IPS DF 6.9 (cell line): ENCODE measurements at regions not wholly inside any gene's neighbourhood (a gene's known extent, or its start where the extent isn't known, plus 50 kb on each side); places are given as distances from the start of the nearest gene placed in this dataset.

ENCODE experiments used
- DNase-seq: peaks from one replicate; pipeline ENCODE4 v3.0.0-alpha.2; 2013; ENCODE audit warnings: low read depth, low spot score
- H3K27ac ChIP-seq: one replicate; pipeline ENCODE4 v1.5.1; 2013; ENCODE audit warnings: low read length, control low read depth
- H3K27me3 ChIP-seq: 2 replicates; pipeline ENCODE4 v1.6.1; 2013; ENCODE audit warnings: mild to moderate bottlenecking, low read length; ENCODE audit not compliant: control insufficient read depth, insufficient read depth
- H3K36me3 ChIP-seq: 2 replicates; pipeline ENCODE4 v1.6.1; 2013; ENCODE audit warnings: low read length; ENCODE audit not compliant: control insufficient read depth, insufficient read depth
- H3K4me1 ChIP-seq: 2 replicates; pipeline ENCODE4 v1.6.1; 2013; ENCODE audit warnings: low read length; ENCODE audit not compliant: control insufficient read depth, insufficient read depth
- H3K4me3 ChIP-seq: 2 replicates; pipeline ENCODE4 v1.5.1; 2013; ENCODE audit warnings: mild to moderate bottlenecking, low read length
- H3K9me3 ChIP-seq: 2 replicates; pipeline ENCODE4 v1.6.1; 2013; ENCODE audit warnings: low read length, inconsistent platforms; ENCODE audit not compliant: control insufficient read depth, insufficient read depth
- WGBS: extraction: QIAGEN DNeasy Blood & Tissue Kit; methylation state at CpG from one replicate; pipeline ENCODE4 v1.1.7; 2013; ENCODE audit warnings: mixed read lengths, missing lambda C conversion rate; ENCODE audit not compliant: insufficient read length, insufficient coverage; 5-methylcytosine and 5-hydroxymethylcytosine counted together

- H3K27ac ChIP-seq, result no peak overlapping the region
- H3K27me3 ChIP-seq, result no peaks in the 10 kb centered on the region; the same call in 1 of the 2 replicates
- no peaks in the 10 kb centered on the region for H3K9me3 ChIP-seq
- no CpG with 5 or more reads among the region's 2 CpGs for WGBS
- no peak overlapping the region for H3K4me3 ChIP-seq
- no peaks in the 10 kb centered on the region for H3K36me3 ChIP-seq
- H3K4me1 ChIP-seq, result no peaks in the 10 kb centered on the region
- no peak for DNase-seq
These were observed 156.8 kb upstream of the ADAMTS9 start for GRCh38 chr3:64844558-64844957.

- H3K9me3 ChIP-seq, result no peaks in the 10 kb centered on the region
- H3K4me1 ChIP-seq, result no peaks in the 10 kb centered on the region
- no peak overlapping the region for H3K4me3 ChIP-seq
- no peak overlapping the region for H3K27ac ChIP-seq
- WGBS, result no CpG with 5 or more reads among the region's 6 CpGs
- H3K27me3 ChIP-seq, result no peaks in the 10 kb centered on the region; the same call in 1 of the 2 replicates
- H3K36me3 ChIP-seq, result no peaks in the 10 kb centered on the region
- no peak for DNase-seq
These were observed 150.4 kb upstream of the ADAMTS9 start for GRCh38 chr3:64837986-64838735.

- Histone ChIP-seq H3K27ac (no peak overlapping the region), H3K27me3 (no peaks in the 10 kb centered on the region; the same call in 1 of the 2 replicates), H3K4me1 (no peaks in the 10 kb centered on the region), H3K4me3 (no peak overlapping the region), H3K9me3 (no peaks in the 10 kb centered on the region), H3K36me3 (no peaks in the 10 kb centered on the region)
- no CpG with 5 or more reads among the region's 2 CpGs for WGBS
- DNase-seq, result no peak
These were observed 149.4 kb upstream of the ADAMTS9 start for GRCh38 chr3:64837126-64837738.

- H3K36me3 ChIP-seq, result no peaks in the 10 kb centered on the region
- H3K27me3 ChIP-seq, result no peaks in the 10 kb centered on the region; the same call in 1 of the 2 replicates
- no peak overlapping the region for H3K4me3 ChIP-seq
- WGBS, result no CpG with 5 or more reads among the region's 2 CpGs
- DNase-seq, result no peak
- H3K4me1 ChIP-seq, result no peaks in the 10 kb centered on the region
- H3K27ac ChIP-seq, result no peak overlapping the region
- H3K9me3 ChIP-seq, result no peaks in the 10 kb centered on the region
These were observed 148.3 kb upstream of the ADAMTS9 start for GRCh38 chr3:64836097-64836496.

- Histone ChIP-seq H3K4me3 (no peak overlapping the region), H3K9me3 (no peaks in the 10 kb centered on the region), H3K36me3 (no peaks in the 10 kb centered on the region), H3K27me3 (no peaks in the 10 kb centered on the region; the same call in 1 of the 2 replicates), H3K27ac (no peak overlapping the region), H3K4me1 (no peaks in the 10 kb centered on the region)
- DNase-seq, result no peak
- no CpG with 5 or more reads among the region's 5 CpGs for WGBS
These were observed 144.3 kb upstream of the ADAMTS9 start for GRCh38 chr3:64832098-64832497.

- DNase-seq, result no peak
- Histone ChIP-seq H3K27ac (no peak overlapping the region), H3K27me3 (no peaks in the 10 kb centered on the region; the same call in 1 of the 2 replicates), H3K4me1 (no peaks in the 10 kb centered on the region), H3K36me3 (no peaks in the 10 kb centered on the region), H3K9me3 (no peaks in the 10 kb centered on the region), H3K4me3 (no peak overlapping the region)
- WGBS, result no CpG with 5 or more reads among the region's 4 CpGs
These were observed 142.9 kb upstream of the ADAMTS9 start for GRCh38 chr3:64830681-64831080.

GRCh38 chr3:64829331-64829730 is 141.5 kb upstream of the ADAMTS9 start:
- no CpG with 5 or more reads among the region's 3 CpGs for WGBS
- H3K27me3 ChIP-seq, result no peaks in the 10 kb centered on the region; the same call in 1 of the 2 replicates
- H3K27ac ChIP-seq, result no peak overlapping the region

GRCh38 chr3:64828276-64828675 is 140.5 kb upstream of the ADAMTS9 start:
- DNase-seq, result no peak
- no peaks in the 10 kb centered on the region for H3K9me3 ChIP-seq
- H3K4me1 ChIP-seq, result no peaks in the 10 kb centered on the region
- no peak overlapping the region for H3K27ac ChIP-seq
- H3K36me3 ChIP-seq, result no peaks in the 10 kb centered on the region
- no peak overlapping the region for H3K4me3 ChIP-seq
- no peaks in the 10 kb centered on the region for H3K27me3 ChIP-seq

More at GRCh38 chr3:64829331-64829730, 141.5 kb upstream of the ADAMTS9 start:
- Histone ChIP-seq H3K4me3 (no peak overlapping the region), H3K9me3 (no peaks in the 10 kb centered on the region), H3K4me1 (no peaks in the 10 kb centered on the region), H3K36me3 (no peaks in the 10 kb centered on the region)
- DNase-seq, result no peak

- no peaks in the 10 kb centered on the region for H3K9me3 ChIP-seq
- H3K36me3 ChIP-seq, result no peaks in the 10 kb centered on the region
- no peak overlapping the region for H3K4me3 ChIP-seq
- no peaks in the 10 kb centered on the region for H3K4me1 ChIP-seq
- DNase-seq, result no peak
- no peak overlapping the region for H3K27ac ChIP-seq
- WGBS, result no CpG with 5 or more reads among the region's 2 CpGs
- no peaks in the 10 kb centered on the region for H3K27me3 ChIP-seq
These were observed 139.6 kb upstream of the ADAMTS9 start for GRCh38 chr3:64827431-64827830.

- H3K27ac ChIP-seq, result no peak overlapping the region
- no peaks in the 10 kb centered on the region for H3K36me3 ChIP-seq
These were observed 139.2 kb upstream of the ADAMTS9 start for GRCh38 chr3:64827019-64827418.

More at GRCh38 chr3:64827019-64827418, 139.2 kb upstream of the ADAMTS9 start:
- no peaks in the 10 kb centered on the region for H3K27me3 ChIP-seq
- no peaks in the 10 kb centered on the region for H3K9me3 ChIP-seq
- no peak for DNase-seq
- no peaks in the 10 kb centered on the region for H3K4me1 ChIP-seq
- no peak overlapping the region for H3K4me3 ChIP-seq
